PC-9 (cell line): ENCODE measurements at regions not wholly inside any gene's neighbourhood (a gene's known extent, or its start where the extent isn't known, plus 50 kb on each side); places are given as distances from the start of the nearest gene placed in this dataset.

Source experiments
- BruUV-seq: library from RNA; stranded (reverse); fragments of 400-500 nt; replicated peaks from 2 replicates; lab custom pipeline; 2021; lab: Mats Ljungman, UMichigan
- CTCF ChIA-PET: fragments of 300-600 bp; sonication (Branson Sonifier 250); formaldehyde crosslinking; loops from one replicate; lab custom pipeline; 2022; ENCODE audit warnings: antibody characterized with exemption; lab: Charles Lee
- POLR2A ChIA-PET: fragments of 300-600 bp; sonication (Branson Sonifier 250); formaldehyde crosslinking; loops from one replicate; lab custom pipeline; 2022; ENCODE audit warnings: antibody characterized with exemption; ENCODE audit not compliant: unreplicated experiment; lab: Charles Lee
- DNase-seq, 2 experiments: peaks; one replicate each; pipeline versions ENCODE4 v3.0.0 to v3.0.0-alpha.2; 2015 to 2022; ENCODE audit warnings: mixed read lengths in 1 of 2
- H2AFZ ChIP-seq: fragments of 200-600 bp; sonication (generic); 2 replicates; pipeline ENCODE4 v1.8.1; 2017; ENCODE audit warnings: antibody characterized with exemption
- H3F3A ChIP-seq: fragments of 200-600 bp; sonication (generic); 2 replicates; pipeline ENCODE4 v1.8.1; 2017; ENCODE audit warnings: antibody characterized with exemption, mild to moderate bottlenecking, low read depth; ENCODE audit not compliant: insufficient read depth
- H3K27ac ChIP-seq: fragments of 200-600 bp; sonication (generic); 2 replicates; pipeline ENCODE4 v1.6.1; 2016; ENCODE audit warnings: mixed run types
- H3K27me3 ChIP-seq: fragments of 200-600 bp; sonication (generic); 2 replicates; pipeline ENCODE4 v1.6.1; 2016; ENCODE audit warnings: low read depth, mixed run types; ENCODE audit not compliant: insufficient read depth
- H3K36me3 ChIP-seq: fragments of 200-600 bp; sonication (generic); 2 replicates; pipeline ENCODE4 v1.6.1; 2016; ENCODE audit warnings: low read depth, mixed run types
- H3K4me1 ChIP-seq: fragments of 200-600 bp; sonication (generic); replicated peaks from 2 replicates; pipeline ENCODE4 v1.6.1; 2016; ENCODE audit warnings: mixed run types; ENCODE audit not compliant: insufficient read depth
- H3K4me2 ChIP-seq: fragments of 200-600 bp; sonication (generic); 2 replicates; pipeline ENCODE4 v1.6.1; 2017; ENCODE audit warnings: mixed run types
- H3K4me3 ChIP-seq: fragments of 200-600 bp; sonication (generic); 2 replicates; pipeline ENCODE4 v1.6.1; 2016; ENCODE audit warnings: mixed run types
- H3K79me2 ChIP-seq: fragments of 200-600 bp; sonication (generic); 2 replicates; pipeline ENCODE4 v1.6.1; 2017; ENCODE audit warnings: low read depth, mixed run types
- H3K9me2 ChIP-seq: fragments of 200-600 bp; sonication (generic); 2 replicates; pipeline ENCODE4 v1.8.1; 2017; ENCODE audit warnings: mild to moderate bottlenecking; ENCODE audit not compliant: insufficient read depth
- H3K9me3 ChIP-seq: fragments of 200-600 bp; sonication (generic); 2 replicates; pipeline ENCODE4 v1.8.1; 2016; ENCODE audit warnings: low read depth; ENCODE audit not compliant: insufficient read depth
- H4K20me1 ChIP-seq: fragments of 200-600 bp; sonication (generic); 2 replicates; pipeline ENCODE4 v1.8.1; 2017; ENCODE audit not compliant: insufficient read depth
- CTCF ChIP-seq: fragments of 200-600 bp; sonication (generic); conservative IDR thresholded peaks from 2 replicates; pipeline ENCODE4 v1.6.1; 2017; ENCODE audit warnings: mixed run types, antibody characterized with exemption, mild to moderate bottlenecking, moderate library complexity
- EZH2 ChIP-seq: fragments of 200-600 bp; sonication (generic); IDR thresholded peaks from 2 replicates; pipeline ENCODE4 v1.8.0; 2017; ENCODE audit warnings: antibody characterized with exemption, low read depth
- intact Hi-C: fragments of 100-400 bp; cut with micrococcal nuclease; formaldehyde crosslinking; loops from one replicate; pipeline ENCODE4 v1.10.0; 2022; ENCODE audit not compliant: unreplicated experiment

DNA sequence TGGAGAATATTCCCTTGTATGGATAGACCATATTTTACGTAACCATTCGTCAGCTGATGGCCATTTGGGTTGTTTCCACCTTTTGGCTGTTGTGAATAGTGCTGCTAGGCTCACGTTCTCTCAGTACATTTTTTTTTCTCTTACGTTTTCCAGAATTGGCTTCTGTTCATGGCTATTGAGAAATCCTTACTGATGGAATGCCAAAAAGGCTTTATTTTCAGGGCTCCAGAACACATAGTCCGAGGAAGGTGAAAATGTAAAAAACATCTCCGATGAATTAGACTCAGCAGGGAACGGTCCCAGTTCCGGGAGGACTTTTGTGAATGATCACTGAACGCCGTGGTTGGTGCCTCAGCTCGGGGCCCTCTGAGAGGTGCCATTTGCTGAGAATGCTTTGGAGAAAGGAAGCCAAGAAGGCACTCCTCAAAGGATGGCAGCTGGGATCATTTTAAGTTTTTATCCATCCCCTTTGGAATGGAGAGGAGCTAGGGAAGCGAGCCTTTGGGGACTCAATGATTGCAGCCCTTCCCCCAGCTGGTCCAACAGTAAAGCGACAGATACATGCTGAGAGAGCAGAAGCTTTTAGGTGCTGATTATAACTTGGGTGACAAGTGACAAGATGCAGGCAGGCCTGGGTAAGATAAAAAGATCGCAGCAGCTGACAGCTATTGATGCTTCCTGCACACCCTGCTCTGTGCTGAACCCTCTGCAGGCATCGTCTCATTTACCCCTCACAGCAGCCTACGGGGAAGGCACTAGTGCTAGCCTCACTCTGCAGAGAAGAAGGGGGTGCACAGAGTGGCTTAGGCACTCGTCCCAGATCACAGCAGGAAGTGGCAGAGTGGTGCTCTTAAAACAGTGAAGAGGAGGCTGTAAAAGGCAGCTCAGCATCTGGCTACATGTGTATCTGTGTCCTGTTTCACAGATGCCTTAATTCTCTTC, 133.4 kb upstream of the KCNG1 start:
- Histone ChIP-seq H3K27ac (no peak overlapping the region), H3K4me2 (no peak overlapping the region), H2AFZ (no peak overlapping the region), H3K9me2 (no peaks in the 10 kb centered on the region), H3K9me3 (no peaks in the 10 kb centered on the region), H3K27me3 (peaks cover 100% of the 10 kb centered on the region), H3K4me3 (no peak overlapping the region), H4K20me1 (no peaks in the 10 kb centered on the region), H3K79me2 (no peaks in the 10 kb centered on the region), H3F3A (no peaks in the 10 kb centered on the region), H3K36me3 (no peaks in the 10 kb centered on the region), H3K4me1 (0 out of 2 replicates have a peak, but pooled peaks cover 4% of the 10 kb centered on the region)
- POLR2A ChIA-PET, result no interaction called here
- DNase-seq, result no peak
- no TSS peak for BruUV-seq
- intact Hi-C loops, result no loop called here
- TF ChIP-seq CTCF, result no peak
- TF ChIP-seq EZH2, result no peak
- CTCF ChIA-PET, result no interaction called here

DNA sequence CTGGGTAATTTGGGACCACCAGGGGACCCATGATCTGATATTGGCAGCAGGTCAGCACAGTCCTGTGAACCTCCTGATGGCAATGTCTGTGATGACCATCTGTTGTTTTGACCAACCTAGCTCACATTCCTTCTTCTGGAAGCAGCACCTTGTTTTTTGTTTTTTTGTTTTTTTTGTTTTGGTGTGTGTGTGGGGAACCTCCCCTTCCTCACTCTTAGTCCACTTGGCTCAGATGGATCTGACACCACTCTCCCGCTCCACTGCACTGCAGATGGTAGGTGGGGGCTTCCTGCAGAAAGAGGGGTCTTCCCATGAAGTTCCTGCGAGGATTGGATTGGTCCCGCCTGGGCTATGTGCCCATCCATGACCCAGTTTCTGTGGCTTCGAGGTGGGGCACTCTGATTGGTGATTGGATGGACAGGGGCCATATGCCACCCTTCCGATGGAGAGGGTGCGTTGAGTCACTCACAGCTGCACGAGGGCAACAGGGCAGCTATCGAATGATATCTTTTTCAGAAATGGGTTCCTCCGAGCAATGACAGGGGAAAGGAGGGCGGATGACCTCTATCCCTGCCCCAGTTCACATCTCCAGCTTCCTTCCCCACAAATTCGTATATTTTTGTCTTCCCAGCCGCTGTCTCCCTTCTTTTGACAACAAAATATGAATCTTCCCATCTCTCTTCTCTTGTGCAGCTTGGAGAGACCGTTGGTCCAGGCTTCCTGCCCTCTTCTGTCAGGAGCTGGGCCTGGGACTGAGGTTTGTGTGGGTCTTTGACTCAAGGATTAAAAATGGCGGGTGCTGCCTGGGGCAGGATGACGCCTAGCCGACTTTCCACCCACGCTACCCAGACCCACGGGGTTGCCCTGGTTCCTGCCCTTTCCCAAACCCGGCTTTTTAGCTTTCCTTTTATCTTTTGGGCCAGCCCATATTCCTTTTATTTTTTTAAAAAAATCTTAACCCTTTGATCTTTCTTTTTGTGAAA, 132.1 kb upstream of the KCNG1 start:
- DNase-seq, result no peak
- ChIA-PET CTCF (no interaction called here), POLR2A (no interaction called here)
- peaks cover 95% of the 10 kb centered on the region for H3K27me3 ChIP-seq
- H2AFZ ChIP-seq, result no peak overlapping the region
- intact Hi-C loops, result loop anchor here (5.0 kb wide), 1 partner anchor 47 kb away; no protein-coding TSS in a partner anchor
- no peaks in the 10 kb centered on the region for H3K9me2 ChIP-seq
- no peaks in the 10 kb centered on the region for H3K4me1 ChIP-seq
- H3K4me2 ChIP-seq, result no peak overlapping the region
- no TSS peak for BruUV-seq
- no peak overlapping the region for H3K27ac ChIP-seq
- H3K4me3 ChIP-seq, result no peak overlapping the region
- no peaks in the 10 kb centered on the region for H3K9me3 ChIP-seq
- no peaks in the 10 kb centered on the region for H3K79me2 ChIP-seq
- H4K20me1 ChIP-seq, result no peaks in the 10 kb centered on the region
- H3F3A ChIP-seq, result no peaks in the 10 kb centered on the region
- no peak for TF ChIP-seq CTCF
- no peak for TF ChIP-seq EZH2
- no peaks in the 10 kb centered on the region for H3K36me3 ChIP-seq
